Osteoblast (primary cell): ENCODE measurements at regions not wholly inside any gene's neighbourhood (a gene's known extent, or its start where the extent isn't known, plus 50 kb on each side); places are given as distances from the start of the nearest gene placed in this dataset.

Source experiments
- DNase-seq: peaks from one replicate; pipeline ENCODE4 v3.0.0; 2011; ENCODE audit warnings: low spot score, mixed read lengths; ENCODE audit not compliant: insufficient read length; ENCODE audit errors: missing footprints
- H2AFZ ChIP-seq: 2 replicates; pipeline ENCODE4 v1.6.0; 2011; ENCODE audit warnings: mild to moderate bottlenecking, low read length
- H3K27ac ChIP-seq: 2 replicates; pipeline ENCODE4 v1.5.1; 2011; ENCODE audit warnings: mild to moderate bottlenecking, low read depth, low read length, moderate library complexity
- H3K27me3 ChIP-seq: 2 replicates; pipeline ENCODE4 v1.6.0; 2012; ENCODE audit warnings: mild to moderate bottlenecking, control low read depth, inconsistent platforms, low read length, moderate library complexity; ENCODE audit not compliant: insufficient read depth
- H3K36me3 ChIP-seq: 2 replicates; pipeline ENCODE4 v1.5.1; 2011; ENCODE audit warnings: mild to moderate bottlenecking, low read length, control low read depth, moderate library complexity; ENCODE audit not compliant: insufficient read depth
- H3K4me1 ChIP-seq: 2 replicates; pipeline ENCODE4 v1.5.1; 2011; ENCODE audit warnings: mild to moderate bottlenecking, low read length, control low read depth, moderate library complexity; ENCODE audit not compliant: insufficient read depth
- H3K4me2 ChIP-seq: 2 replicates; pipeline ENCODE4 v1.6.0; 2011; ENCODE audit warnings: mild to moderate bottlenecking, low read length; ENCODE audit not compliant: insufficient read depth
- H3K4me3 ChIP-seq: fragments of 200-600 bp; sonication (generic); 3 replicates; pipeline ENCODE4 v1.5.1; 2012; ENCODE audit warnings: mild to moderate bottlenecking, low read length, inconsistent platforms; ENCODE audit not compliant: insufficient read depth
- H3K79me2 ChIP-seq: 2 replicates; pipeline ENCODE4 v1.6.0; 2012; ENCODE audit warnings: mild to moderate bottlenecking, low read length, control low read depth, inconsistent platforms; ENCODE audit not compliant: insufficient read depth
- H3K9me3 ChIP-seq: 2 replicates; pipeline ENCODE4 v1.5.1; 2011; ENCODE audit warnings: low read depth, low read length, control low read depth
- H4K20me1 ChIP-seq: 2 replicates; pipeline ENCODE4 v1.6.0; 2012; ENCODE audit warnings: mild to moderate bottlenecking, low read length, control low read depth; ENCODE audit not compliant: insufficient read depth
- TF ChIP-seq, protein P1 (sequence below): IDR thresholded peaks from 2 replicates; pipeline ENCODE4 v1.5.1; 2011; ENCODE audit warnings: mild to moderate bottlenecking, low read depth, low read length, moderate library complexity; ENCODE audit errors: extremely low read depth

- H3K27me3 ChIP-seq = no peaks in the 10 kb centered on the region
- H3K9me3 ChIP-seq = no peaks in the 10 kb centered on the region
- no peaks in the 10 kb centered on the region for H3K36me3 ChIP-seq
- no peaks in the 10 kb centered on the region for H4K20me1 ChIP-seq
- peaks cover 12% of the 10 kb centered on the region for H3K79me2 ChIP-seq
- H3K4me3 ChIP-seq = no peak overlapping the region
- TF ChIP-seq, protein P1, sequence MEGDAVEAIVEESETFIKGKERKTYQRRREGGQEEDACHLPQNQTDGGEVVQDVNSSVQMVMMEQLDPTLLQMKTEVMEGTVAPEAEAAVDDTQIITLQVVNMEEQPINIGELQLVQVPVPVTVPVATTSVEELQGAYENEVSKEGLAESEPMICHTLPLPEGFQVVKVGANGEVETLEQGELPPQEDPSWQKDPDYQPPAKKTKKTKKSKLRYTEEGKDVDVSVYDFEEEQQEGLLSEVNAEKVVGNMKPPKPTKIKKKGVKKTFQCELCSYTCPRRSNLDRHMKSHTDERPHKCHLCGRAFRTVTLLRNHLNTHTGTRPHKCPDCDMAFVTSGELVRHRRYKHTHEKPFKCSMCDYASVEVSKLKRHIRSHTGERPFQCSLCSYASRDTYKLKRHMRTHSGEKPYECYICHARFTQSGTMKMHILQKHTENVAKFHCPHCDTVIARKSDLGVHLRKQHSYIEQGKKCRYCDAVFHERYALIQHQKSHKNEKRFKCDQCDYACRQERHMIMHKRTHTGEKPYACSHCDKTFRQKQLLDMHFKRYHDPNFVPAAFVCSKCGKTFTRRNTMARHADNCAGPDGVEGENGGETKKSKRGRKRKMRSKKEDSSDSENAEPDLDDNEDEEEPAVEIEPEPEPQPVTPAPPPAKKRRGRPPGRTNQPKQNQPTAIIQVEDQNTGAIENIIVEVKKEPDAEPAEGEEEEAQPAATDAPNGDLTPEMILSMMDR = no peak
- peak; percentile 22 for DNase-seq
- H3K4me1 ChIP-seq = peaks cover 14% of the 10 kb centered on the region
- H3K4me2 ChIP-seq = no peak overlapping the region
- H2AFZ ChIP-seq = no peak overlapping the region
- no peak overlapping the region for H3K27ac ChIP-seq
These were observed 57.9 kb upstream of the PRKACB start for GRCh38 chr1:84086189-84086588.

- Histone ChIP-seq H3K4me3 (no peak overlapping the region), H3K4me2 (no peak overlapping the region), H3K27ac (no peak overlapping the region), H3K4me1 (peaks cover 6% of the 10 kb centered on the region), H3K79me2 (peaks cover 19% of the 10 kb centered on the region), H3K36me3 (no peaks in the 10 kb centered on the region), H3K9me3 (no peaks in the 10 kb centered on the region), H4K20me1 (no peaks in the 10 kb centered on the region), H3K27me3 (no peaks in the 10 kb centered on the region), H2AFZ (no peak overlapping the region)
- DNase-seq = no peak
- TF ChIP-seq, protein P1 = no peak
These were observed 60.8 kb upstream of the PRKACB start for GRCh38 chr1:84083307-84083706.

DNA sequence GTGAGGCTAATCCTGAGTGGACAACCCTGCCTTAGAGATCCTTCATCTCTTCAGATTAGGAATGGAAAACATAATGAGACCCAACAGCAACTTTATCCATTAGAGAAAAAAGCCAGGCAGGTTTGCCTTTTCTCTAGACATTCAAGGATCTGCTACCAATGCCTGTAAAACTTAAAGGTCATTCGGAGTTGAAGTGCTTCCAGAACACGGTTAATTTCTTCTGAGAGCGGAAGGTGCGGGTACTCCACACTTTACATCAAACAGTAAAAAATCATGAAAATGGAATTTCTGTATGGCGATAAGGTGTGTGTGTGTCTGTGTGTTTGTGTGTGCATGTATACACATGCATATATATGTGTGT is 65.2 kb upstream of the PRKACB start:
- Histone ChIP-seq H4K20me1 (no peaks in the 10 kb centered on the region), H3K79me2 (peaks cover 15% of the 10 kb centered on the region), H3K4me2 (peak overlapping the region; percentile 92), H3K27ac (peak overlapping the region; percentile 88), H3K27me3 (no peaks in the 10 kb centered on the region), H3K9me3 (no peaks in the 10 kb centered on the region), H3K36me3 (no peaks in the 10 kb centered on the region), H3K4me3 (peak overlapping the region; percentile 88), H2AFZ (peak overlapping the region; percentile 97), H3K4me1 (peaks cover 8% of the 10 kb centered on the region)
- no peak for DNase-seq
- TF ChIP-seq, protein P1 = no peak

DNA sequence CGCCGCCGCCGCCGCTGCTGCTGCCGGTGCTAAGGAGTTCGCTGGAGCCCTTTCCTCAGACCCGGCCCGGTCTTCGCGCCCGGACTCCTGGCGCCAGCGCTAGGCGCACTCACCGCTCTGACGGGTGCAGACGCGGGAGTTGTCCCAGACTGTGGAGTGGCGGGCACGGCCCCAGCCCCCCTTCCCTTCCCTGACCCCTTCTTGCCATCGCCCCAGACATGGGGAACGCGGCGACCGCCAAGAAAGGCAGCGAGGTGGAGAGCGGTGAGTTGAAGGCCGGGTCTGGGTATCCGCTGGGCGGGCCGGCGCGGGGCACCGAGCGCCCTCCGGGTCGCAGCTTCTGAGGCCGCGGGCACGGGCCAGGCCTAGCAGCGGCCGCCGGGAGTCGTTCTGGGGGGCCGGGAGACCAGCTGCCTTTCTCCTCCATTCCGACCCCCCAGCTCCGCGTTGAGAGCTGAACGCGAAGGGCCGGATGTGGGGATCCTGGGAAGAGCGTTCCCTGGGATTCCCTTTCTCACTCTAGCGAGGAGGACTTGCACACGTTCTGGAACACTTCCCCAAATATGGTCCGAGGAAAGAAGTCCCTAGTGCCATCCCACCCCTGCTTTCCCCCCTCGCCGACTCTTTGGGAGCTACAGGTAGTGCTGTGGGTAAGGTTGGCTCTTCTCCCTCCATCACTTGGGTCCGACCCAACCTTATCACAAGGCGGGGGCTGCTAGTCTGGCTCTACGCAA is 65.8 kb upstream of the PRKACB start:
- Histone ChIP-seq H4K20me1 (no peaks in the 10 kb centered on the region), H3K4me2 (peak overlapping the region; percentile 92), H3K27ac (peak overlapping the region; percentile 88), H3K27me3 (no peaks in the 10 kb centered on the region), H3K36me3 (no peaks in the 10 kb centered on the region), H2AFZ (peak overlapping the region; percentile 97), H3K4me3 (peak overlapping the region; percentile 88), H3K79me2 (peaks cover 14% of the 10 kb centered on the region), H3K9me3 (no peaks in the 10 kb centered on the region), H3K4me1 (peaks cover 8% of the 10 kb centered on the region)
- no peak for DNase-seq
- TF ChIP-seq, protein P1 = no peak
